H9 (cell line): ENCODE measurements at regions not wholly inside any gene's neighbourhood (a gene's known extent, or its start where the extent isn't known, plus 50 kb on each side); places are given as distances from the start of the nearest gene placed in this dataset.

Source experiments
- DNase-seq: peaks from one replicate; pipeline ENCODE4 v3.0.0-alpha.2; 2017
- H2AFZ ChIP-seq: one replicate; pipeline ENCODE4 v1.6.1; 2013; ENCODE audit warnings: mild to moderate bottlenecking, low read length, control low read depth, moderate library complexity
- H2AK5ac ChIP-seq: 2 replicates; pipeline ENCODE4 v1.6.1; 2013; ENCODE audit warnings: low read length, control low read depth, mixed read lengths; ENCODE audit not compliant: insufficient read length
- H2BK120ac ChIP-seq: one replicate; pipeline ENCODE4 v1.6.1; 2013; ENCODE audit warnings: low read depth, mild to moderate bottlenecking, low read length, control low read depth, inconsistent platforms; ENCODE audit not compliant: poor library complexity, severe bottlenecking
- H2BK12ac ChIP-seq: 2 replicates; pipeline ENCODE4 v1.6.1; 2013; ENCODE audit warnings: low read length, control low read depth, mixed read lengths, low read depth; ENCODE audit not compliant: insufficient read length
- H2BK15ac ChIP-seq: 2 replicates; pipeline ENCODE4 v1.6.1; 2013; ENCODE audit warnings: low read depth, low read length, control low read depth
- H2BK20ac ChIP-seq: one replicate; pipeline ENCODE4 v1.6.1; 2013; ENCODE audit warnings: low read depth, mild to moderate bottlenecking, low read length, control low read depth, inconsistent platforms; ENCODE audit not compliant: poor library complexity, severe bottlenecking
- H2BK5ac ChIP-seq: 2 replicates; pipeline ENCODE4 v1.6.1; 2013; ENCODE audit warnings: low read length, control low read depth, mixed read lengths; ENCODE audit not compliant: insufficient read length
- H3K14ac ChIP-seq: 2 replicates; pipeline ENCODE4 v1.6.1; 2013; ENCODE audit warnings: low read length, control low read depth; ENCODE audit not compliant: insufficient read depth
- H3K18ac ChIP-seq: 2 replicates; pipeline ENCODE4 v1.6.1; 2013; ENCODE audit warnings: low read depth, mild to moderate bottlenecking, mixed read lengths, low read length, control low read depth; ENCODE audit not compliant: insufficient read length
- H3K23ac ChIP-seq: 2 replicates; pipeline ENCODE4 v1.6.1; 2013; ENCODE audit warnings: low read length, control low read depth, mixed read lengths, low read depth; ENCODE audit not compliant: insufficient read length
- H3K23me2 ChIP-seq: 2 replicates; pipeline ENCODE4 v1.6.1; 2013; ENCODE audit warnings: low read depth, mild to moderate bottlenecking, mixed read lengths, low read length, control low read depth; ENCODE audit not compliant: insufficient read length, poor library complexity, severe bottlenecking
- H3K27ac ChIP-seq: 2 replicates; pipeline ENCODE4 v1.5.1; 2013; ENCODE audit warnings: low read length, control low read depth, mixed read lengths, low read depth; ENCODE audit not compliant: insufficient read length
- H3K27me3 ChIP-seq: 2 replicates; pipeline ENCODE4 v1.6.1; 2013; ENCODE audit warnings: low read length, control low read depth, inconsistent platforms; ENCODE audit not compliant: insufficient read depth
- H3K4ac ChIP-seq: 2 replicates; pipeline ENCODE4 v1.6.1; 2013; ENCODE audit warnings: low read depth, mild to moderate bottlenecking, control low read depth, inconsistent platforms, low read length, moderate library complexity
- H3K4me1 ChIP-seq: 2 replicates; pipeline ENCODE4 v1.6.1; 2013; ENCODE audit warnings: low read length, control low read depth, inconsistent platforms; ENCODE audit not compliant: insufficient read depth
- H3K4me2 ChIP-seq: 2 replicates; pipeline ENCODE4 v1.6.1; 2013; ENCODE audit warnings: low read length, control low read depth, mixed read lengths; ENCODE audit not compliant: insufficient read length, insufficient read depth
- H3K56ac ChIP-seq: 2 replicates; pipeline ENCODE4 v1.6.1; 2013; ENCODE audit warnings: low read depth, mild to moderate bottlenecking, mixed read lengths, low read length, control low read depth; ENCODE audit not compliant: insufficient read length
- H3K79me1 ChIP-seq: 2 replicates; pipeline ENCODE4 v1.6.1; 2013; ENCODE audit warnings: low read depth, mild to moderate bottlenecking, moderate library complexity, low read length, control low read depth, inconsistent platforms; ENCODE audit not compliant: insufficient read depth, poor library complexity, severe bottlenecking
- H3K79me2 ChIP-seq: 2 replicates; pipeline ENCODE4 v1.6.1; 2013; ENCODE audit warnings: low read length, control low read depth, inconsistent platforms; ENCODE audit not compliant: insufficient read depth
- H3K9ac ChIP-seq: 2 replicates; pipeline ENCODE4 v1.6.1; 2013; ENCODE audit warnings: low read length, control low read depth, mixed read lengths; ENCODE audit not compliant: insufficient read length; ENCODE audit errors: extremely low read depth
- H3K9me3 ChIP-seq: one replicate; pipeline ENCODE4 v1.6.1; 2013; ENCODE audit warnings: low read depth, low read length, inconsistent platforms; ENCODE audit not compliant: control insufficient read depth
- H3T11ph ChIP-seq: one replicate; pipeline ENCODE4 v1.6.1; 2013; ENCODE audit warnings: mild to moderate bottlenecking, low read length, control low read depth, inconsistent platforms
- H4K20me1 ChIP-seq: one replicate; pipeline ENCODE4 v1.6.1; 2013; ENCODE audit not compliant: control insufficient read depth, insufficient read length, insufficient read depth
- H4K5ac ChIP-seq: 2 replicates; pipeline ENCODE4 v1.6.1; 2013; ENCODE audit warnings: low read depth, mild to moderate bottlenecking, mixed read lengths, low read length, control low read depth; ENCODE audit not compliant: insufficient read length
- H4K8ac ChIP-seq: replicated peaks from 2 replicates; pipeline ENCODE4 v1.6.1; 2013; ENCODE audit warnings: low read length, control low read depth, mixed read lengths, low read depth; ENCODE audit not compliant: insufficient read length
- H4K91ac ChIP-seq: 2 replicates; pipeline ENCODE4 v1.6.1; 2013; ENCODE audit warnings: low read depth, mild to moderate bottlenecking, moderate library complexity, mixed read lengths, low read length, control low read depth; ENCODE audit not compliant: insufficient read length
- H3K27ac Mint-ChIP-seq, 3 experiments: 2 replicates in 2 of 3; 3 replicates in 1 of 3; pipeline ENCODE4 v1.8.0; 2020 to 2021; ENCODE audit warnings: mixed read lengths in 3 of 3, mild to moderate bottlenecking in 1 of 3, moderate library complexity in 1 of 3
- H3K27me3 Mint-ChIP-seq: 2 replicates; pipeline ENCODE4 v1.8.0; 2021; ENCODE audit warnings: low read depth, mild to moderate bottlenecking, moderate library complexity, mixed read lengths
- H3K36me3 Mint-ChIP-seq, 3 experiments: 2 replicates in 2 of 3; 3 replicates in 1 of 3; pipeline ENCODE4 v1.8.0; 2020 to 2021; ENCODE audit warnings: low read depth in 3 of 3, mixed read lengths in 3 of 3; ENCODE audit not compliant: insufficient read depth in 1 of 3
- H3K4me1 Mint-ChIP-seq, 2 experiments: 2 replicates each; pipeline ENCODE4 v1.8.0; 2020; ENCODE audit warnings: mixed read lengths in 2 of 2
- H3K4me3 Mint-ChIP-seq, 2 experiments: 2 replicates in 1 of 2; 3 replicates in 1 of 2; pipeline ENCODE4 v1.8.0; 2020 to 2021; ENCODE audit warnings: mild to moderate bottlenecking in 2 of 2, mixed read lengths in 2 of 2, moderate library complexity in 1 of 2
- H3K9me3 Mint-ChIP-seq, 2 experiments: 2 replicates in 1 of 2; 3 replicates in 1 of 2; pipeline ENCODE4 v1.8.0; 2020; ENCODE audit warnings: mild to moderate bottlenecking in 2 of 2, mixed read lengths in 2 of 2, moderate library complexity in 1 of 2
- CTCF ChIP-seq: fragments of 200-600 bp; sonication (generic); conservative IDR thresholded peaks from 3 replicates; pipeline ENCODE4 v1.8.0; 2021; ENCODE audit warnings: antibody characterized with exemption, mild to moderate bottlenecking
- WGBS: extraction: QIAGEN DNeasy Blood & Tissue Kit; methylation state at CpG from one replicate; pipeline ENCODE4 v1.1.7; 2013; ENCODE audit warnings: missing lambda C conversion rate, low lambda C conversion rate, mixed read lengths; ENCODE audit not compliant: insufficient read length; ENCODE audit errors: extremely low coverage; 5-methylcytosine and 5-hydroxymethylcytosine counted together

- H3K27ac Mint-ChIP-seq, result no peak overlapping the region
- H2BK120ac ChIP-seq, result no peak overlapping the region
- no peaks in the 10 kb centered on the region for H3K79me2 ChIP-seq
- no peaks in the 10 kb centered on the region for H3K9me3 ChIP-seq
- no peak overlapping the region for H3K18ac ChIP-seq
- H3K36me3 Mint-ChIP-seq, result no peaks in the 10 kb centered on the region
- H3K4me2 ChIP-seq, result no peak overlapping the region
- H2AK5ac ChIP-seq, result no peak overlapping the region
- H3K4me1 Mint-ChIP-seq, result peaks cover 0 to 2% of the 10 kb centered on the region in 2 experiments; a peak in 2 of 4 replicates
- H3T11ph ChIP-seq, result no peak overlapping the region
- no peak overlapping the region for H2BK15ac ChIP-seq
- no peak overlapping the region for H4K5ac ChIP-seq
- no peak for DNase-seq
- H3K23me2 ChIP-seq, result no peaks in the 10 kb centered on the region
- H3K23ac ChIP-seq, result no peak overlapping the region
- H3K27me3 ChIP-seq, result no peaks in the 10 kb centered on the region
- H3K4me1 ChIP-seq, result no peaks in the 10 kb centered on the region; the same call in 1 of the 2 replicates
- no peak overlapping the region for H3K4me3 Mint-ChIP-seq
- no peaks in the 10 kb centered on the region for H3K9me3 Mint-ChIP-seq
- no peak overlapping the region for H2AFZ ChIP-seq
- no peak overlapping the region for H2BK20ac ChIP-seq
- H4K20me1 ChIP-seq, result no peaks in the 10 kb centered on the region
- no peak overlapping the region for H3K4ac ChIP-seq
- H3K27ac ChIP-seq, result no peak overlapping the region
- no peaks in the 10 kb centered on the region for H3K79me1 ChIP-seq
- H2BK5ac ChIP-seq, result no peak overlapping the region
- no peak overlapping the region for H4K8ac ChIP-seq
- H4K91ac ChIP-seq, result no peak overlapping the region
- no peak overlapping the region for H2BK12ac ChIP-seq
- WGBS, result no CpG with 5 or more reads among the region's 1 CpG
- TF ChIP-seq CTCF, result no peak
- no peaks in the 10 kb centered on the region for H3K27me3 Mint-ChIP-seq
- H3K14ac ChIP-seq, result no peak overlapping the region
- no peak overlapping the region for H3K9ac ChIP-seq
- H3K56ac ChIP-seq, result no peak overlapping the region
Measured at GRCh38 chr4:138946306-138946705, 69.3 kb upstream of the NOCT start.
